ENCODE measurements at regions not wholly inside any gene's neighbourhood (a gene's known extent, or its start where the extent isn't known, plus 50 kb on each side); places are given as distances from the start of the nearest gene placed in this dataset.
A peak's percentile ranks its signal among the peaks of the same experiment; 100 is the strongest.

GRCh38 chr2:9712263-9712662 lies 81.5 kb upstream of the YWHAQ start:
- Histone ChIP-seq H3K4me1 (ENCODE audit: control insufficient read depth in 3 of 3, insufficient read depth in 2 of 3, low read depth in 1 of 3, low read length in 2 of 3) (no peaks in the 10 kb centered on the region), H3K9me3 (ENCODE audit: control insufficient read depth in 2 of 2, insufficient read depth in 1 of 2, low read depth in 1 of 2, low read length in 1 of 2) (peaks cover 0 to 10% of the 10 kb centered on the region in 2 donors), H3K4me3 (ENCODE audit: low read depth in 1 of 3, low read length in 3 of 3) (no peak overlapping the region), H3K27ac (ENCODE audit: low read depth in 1 of 3, low read length in 2 of 3) (no peak overlapping the region), H3K36me3 (ENCODE audit: control insufficient read depth in 3 of 3, insufficient read depth in 2 of 3, low read depth in 1 of 3, low read length in 3 of 3) (no peaks in the 10 kb centered on the region), H3K27me3 (ENCODE audit: control insufficient read depth in 3 of 3, insufficient read depth in 3 of 3, low read length in 3 of 3) (no peaks in the 10 kb centered on the region)
- FAIRE-seq (no peak), DNase-seq (no peak)
- WGBS, 3 donors = 67 to 84% (median 79%) methylated on average over 11 of the region's 11 CpGs

GRCh38 chr2:9714630-9715214 lies 83.9 kb upstream of the YWHAQ start:
- peaks cover 0 to 11% of the 10 kb centered on the region in 2 donors for H3K9me3 ChIP-seq (ENCODE audit: control insufficient read depth in 2 of 2, insufficient read depth in 1 of 2, low read depth in 1 of 2, low read length in 1 of 2)
- no peak overlapping the region for H3K4me3 ChIP-seq (ENCODE audit: low read depth in 1 of 3, low read length in 3 of 3)
- H3K4me1 ChIP-seq (ENCODE audit: control insufficient read depth in 3 of 3, insufficient read depth in 2 of 3, low read depth in 1 of 3, low read length in 2 of 3) = no peaks in the 10 kb centered on the region
- no peak for DNase-seq
- WGBS, 3 donors = 78 to 85% (median 82%) methylated on average over 14 of the region's 14 CpGs
- no peak overlapping the region for H3K27ac ChIP-seq (ENCODE audit: low read depth in 1 of 3, low read length in 2 of 3)
- FAIRE-seq = no peak
- H3K27me3 ChIP-seq (ENCODE audit: control insufficient read depth in 3 of 3, insufficient read depth in 3 of 3, low read length in 3 of 3) = no peaks in the 10 kb centered on the region
- no peaks in the 10 kb centered on the region for H3K36me3 ChIP-seq (ENCODE audit: control insufficient read depth in 3 of 3, insufficient read depth in 2 of 3, low read depth in 1 of 3, low read length in 3 of 3)

GRCh38 chr2:9715238-9715637 lies 84.4 kb upstream of the YWHAQ start:
- H3K4me1 ChIP-seq (ENCODE audit: control insufficient read depth in 3 of 3, insufficient read depth in 2 of 3, low read depth in 1 of 3, low read length in 2 of 3) = no peaks in the 10 kb centered on the region
- no peak overlapping the region for H3K4me3 ChIP-seq (ENCODE audit: low read depth in 1 of 3, low read length in 3 of 3)
- DNase-seq (no peak), FAIRE-seq (no peak)
- WGBS, 3 donors = 82 to 90% (median 87%) methylated on average over 6 of the region's 6 CpGs
- no peaks in the 10 kb centered on the region for H3K36me3 ChIP-seq (ENCODE audit: control insufficient read depth in 3 of 3, insufficient read depth in 2 of 3, low read depth in 1 of 3, low read length in 3 of 3)
- no peak overlapping the region for H3K27ac ChIP-seq (ENCODE audit: low read depth in 1 of 3, low read length in 2 of 3)
- no peaks in the 10 kb centered on the region for H3K27me3 ChIP-seq (ENCODE audit: control insufficient read depth in 3 of 3, insufficient read depth in 3 of 3, low read length in 3 of 3)
- H3K9me3 ChIP-seq (ENCODE audit: control insufficient read depth in 2 of 2, insufficient read depth in 1 of 2, low read depth in 1 of 2, low read length in 1 of 2) = peaks cover 0 to 7% of the 10 kb centered on the region in 2 donors

GRCh38 chr2:9717886-9718451 lies 87.2 kb upstream of the YWHAQ start:
- peaks cover 0 to 7% of the 10 kb centered on the region in 2 donors for H3K9me3 ChIP-seq (ENCODE audit: control insufficient read depth in 2 of 2, insufficient read depth in 1 of 2, low read depth in 1 of 2, low read length in 1 of 2)
- H3K4me3 ChIP-seq (ENCODE audit: low read depth in 1 of 3, low read length in 3 of 3) = no peak overlapping the region
- no peaks in the 10 kb centered on the region for H3K36me3 ChIP-seq (ENCODE audit: control insufficient read depth in 3 of 3, insufficient read depth in 2 of 3, low read depth in 1 of 3, low read length in 3 of 3)
- WGBS, 3 donors = 89 to 92% (median 92%) methylated on average over 7 of the region's 7 CpGs
- DNase-seq (no peak), FAIRE-seq (no peak)
- H3K27ac ChIP-seq (ENCODE audit: low read depth in 1 of 3, low read length in 2 of 3) = no peak overlapping the region
- no peaks in the 10 kb centered on the region for H3K4me1 ChIP-seq (ENCODE audit: control insufficient read depth in 3 of 3, insufficient read depth in 2 of 3, low read depth in 1 of 3, low read length in 2 of 3)
- no peaks in the 10 kb centered on the region for H3K27me3 ChIP-seq (ENCODE audit: control insufficient read depth in 3 of 3, insufficient read depth in 3 of 3, low read length in 3 of 3)

- Histone ChIP-seq H3K27ac (ENCODE audit: low read depth in 1 of 3, low read length in 2 of 3) (no peak overlapping the region), H3K9me3 (ENCODE audit: control insufficient read depth in 2 of 2, insufficient read depth in 1 of 2, low read depth in 1 of 2, low read length in 1 of 2) (peaks cover 0 to 7% of the 10 kb centered on the region in 2 donors), H3K36me3 (ENCODE audit: control insufficient read depth in 3 of 3, insufficient read depth in 2 of 3, low read depth in 1 of 3, low read length in 3 of 3) (no peaks in the 10 kb centered on the region), H3K4me3 (ENCODE audit: low read depth in 1 of 3, low read length in 3 of 3) (no peak overlapping the region), H3K27me3 (ENCODE audit: control insufficient read depth in 3 of 3, insufficient read depth in 3 of 3, low read length in 3 of 3) (no peaks in the 10 kb centered on the region), H3K4me1 (ENCODE audit: control insufficient read depth in 3 of 3, insufficient read depth in 2 of 3, low read depth in 1 of 3, low read length in 2 of 3) (no peaks in the 10 kb centered on the region)
- WGBS, 3 donors = 86 to 94% (median 90%) methylated on average over 9 of the region's 9 CpGs
- no peak for DNase-seq
- no peak for FAIRE-seq
Observed at GRCh38 chr2:9720352-9721093, 89.7 kb upstream of the YWHAQ start.

GRCh38 chr2:9721344-9721743 lies 90.5 kb upstream of the YWHAQ start:
- no peaks in the 10 kb centered on the region for H3K27me3 ChIP-seq (ENCODE audit: control insufficient read depth in 3 of 3, insufficient read depth in 3 of 3, low read length in 3 of 3)
- H3K9me3 ChIP-seq (ENCODE audit: control insufficient read depth in 2 of 2, insufficient read depth in 1 of 2, low read depth in 1 of 2, low read length in 1 of 2) = peaks cover 0 to 7% of the 10 kb centered on the region in 2 donors
- H3K4me1 ChIP-seq (ENCODE audit: control insufficient read depth in 3 of 3, insufficient read depth in 2 of 3, low read depth in 1 of 3, low read length in 2 of 3) = no peaks in the 10 kb centered on the region
- H3K27ac ChIP-seq (ENCODE audit: low read depth in 1 of 3, low read length in 2 of 3) = no peak overlapping the region
- DNase-seq (peak in 1 of 2 donors; percentile 16), FAIRE-seq (no peak)
- no peak overlapping the region for H3K4me3 ChIP-seq (ENCODE audit: low read depth in 1 of 3, low read length in 3 of 3)
- WGBS, 3 donors = 39 to 61% (median 51%) methylated on average over 7 of the region's 7 CpGs
- no peaks in the 10 kb centered on the region for H3K36me3 ChIP-seq (ENCODE audit: control insufficient read depth in 3 of 3, insufficient read depth in 2 of 3, low read depth in 1 of 3, low read length in 3 of 3)

- DNase-seq (no peak), FAIRE-seq (no peak)
- Histone ChIP-seq H3K36me3 (ENCODE audit: control insufficient read depth in 3 of 3, insufficient read depth in 2 of 3, low read depth in 1 of 3, low read length in 3 of 3) (no peaks in the 10 kb centered on the region), H3K4me1 (ENCODE audit: control insufficient read depth in 3 of 3, insufficient read depth in 2 of 3, low read depth in 1 of 3, low read length in 2 of 3) (peaks cover 0 to 7% (median 0%) of the 10 kb centered on the region in 3 donors), H3K27ac (ENCODE audit: low read depth in 1 of 3, low read length in 2 of 3) (no peak overlapping the region), H3K4me3 (ENCODE audit: low read depth in 1 of 3, low read length in 3 of 3) (no peak overlapping the region), H3K9me3 (ENCODE audit: control insufficient read depth in 2 of 2, insufficient read depth in 1 of 2, low read depth in 1 of 2, low read length in 1 of 2) (peaks cover 0 to 7% of the 10 kb centered on the region in 2 donors), H3K27me3 (ENCODE audit: control insufficient read depth in 3 of 3, insufficient read depth in 3 of 3, low read length in 3 of 3) (no peaks in the 10 kb centered on the region)
- 94 to 96% (median 96%) methylated on average over 3 to 4 of the region's 4 CpGs for WGBS, 3 donors
Observed at GRCh38 chr2:9722451-9722850, 91.7 kb upstream of the YWHAQ start.

GRCh38 chr2:9724565-9724964 lies 93.8 kb upstream of the YWHAQ start:
- no peaks in the 10 kb centered on the region for H3K9me3 ChIP-seq (ENCODE audit: control insufficient read depth in 2 of 2, insufficient read depth in 1 of 2, low read depth in 1 of 2, low read length in 1 of 2)
- DNase-seq = no peak
- H3K4me1 ChIP-seq (ENCODE audit: control insufficient read depth in 3 of 3, insufficient read depth in 2 of 3, low read depth in 1 of 3, low read length in 2 of 3) = peaks cover 0 to 7% (median 0%) of the 10 kb centered on the region in 3 donors
- no peaks in the 10 kb centered on the region for H3K36me3 ChIP-seq (ENCODE audit: control insufficient read depth in 3 of 3, insufficient read depth in 2 of 3, low read depth in 1 of 3, low read length in 3 of 3)
- WGBS, 3 donors = 89 to 91% (median 89%) methylated on average over 11 of the region's 11 CpGs
- H3K27ac ChIP-seq (ENCODE audit: low read depth in 1 of 3, low read length in 2 of 3) = no peak overlapping the region
- no peak overlapping the region for H3K4me3 ChIP-seq (ENCODE audit: low read depth in 1 of 3, low read length in 3 of 3)
- H3K27me3 ChIP-seq (ENCODE audit: control insufficient read depth in 3 of 3, insufficient read depth in 3 of 3, low read length in 3 of 3) = no peaks in the 10 kb centered on the region
- FAIRE-seq = no peak
